ENCODE measurements at regions not wholly inside any gene's neighbourhood (a gene's known extent, or its start where the extent isn't known, plus 50 kb on each side); places are given as distances from the start of the nearest gene placed in this dataset.
"Not testable (repeated sequence)": the region's sequence is repeated elsewhere in the genome, so short reads cannot be mapped to it uniquely, and the experiment has no call there.

- H3K27ac Mint-ChIP-seq = no peak overlapping the region
- H3K4me3 Mint-ChIP-seq = no peak overlapping the region
- no peak for TF ChIP-seq EZH2phosphoT487 (IDR thresholded peaks at IDR 0.05; ENCODE audit: unreplicated experiment)
- TF ChIP-seq REST (IDR thresholded peaks at IDR 0.05; ENCODE audit: unreplicated experiment) = no peak
- TF ChIP-seq ZNF114 (CRISPR knock-in tag; IDR thresholded peaks at IDR 0.05) = no peak
- TF ChIP-seq EZH2 (IDR thresholded peaks at IDR 0.05; ENCODE audit: low read depth, unreplicated experiment) = no peak
- no peak for TF ChIP-seq STAT1 (IDR thresholded peaks at IDR 0.05; ENCODE audit: unreplicated experiment)
- TF ChIP-seq ZNF462 (CRISPR knock-in tag; IDR thresholded peaks at IDR 0.05) = no peak
- TF ChIP-seq JUNB (IDR thresholded peaks at IDR 0.05; ENCODE audit: unreplicated experiment) = no peak
- Histone ChIP-seq H3K4me3 (no peak overlapping the region), H3K79me2 (replicated peaks; ENCODE audit: insufficient read depth) (no peaks in the 10 kb centered on the region), H3F3A (replicated peaks; ENCODE audit: low read depth) (no peaks in the 10 kb centered on the region), H2AFZ (no peak overlapping the region), H3K27me3 (ENCODE audit: insufficient read depth) (no peaks in the 10 kb centered on the region), H3K27ac (ENCODE audit: low read depth) (no peak overlapping the region), H3K4me2 (no peak overlapping the region), H4K20me1 (replicated peaks; ENCODE audit: insufficient read depth) (no peaks in the 10 kb centered on the region), H3K4me1 (ENCODE audit: insufficient read depth) (no peaks in the 10 kb centered on the region), H3K36me3 (ENCODE audit: insufficient read depth) (no peaks in the 10 kb centered on the region; the same call in 1 of the 2 replicates), H3K9me2 (ENCODE audit: insufficient read depth) (no peaks in the 10 kb centered on the region)
- peaks cover 90% of the 10 kb centered on the region for H3K9me3 Mint-ChIP-seq
- ATAC-seq (no peak), DNase-seq (ENCODE audit: low spot score) (no peak)
- no peaks in the 10 kb centered on the region for H3K4me1 Mint-ChIP-seq
- H3K27me3 Mint-ChIP-seq (ENCODE audit: insufficient read depth, low read depth, poor library complexity) = no peaks in the 10 kb centered on the region
- peaks cover 26% of the 10 kb centered on the region for H3K36me3 Mint-ChIP-seq (ENCODE audit: low read depth)
These were observed 372.7 kb downstream of the CBLN4 start for GRCh38 chr20:55632592-55632991.

- H3F3A ChIP-seq (replicated peaks; ENCODE audit: low read depth); H3K27me3 Mint-ChIP-seq (ENCODE audit: insufficient read depth, low read depth, poor library complexity); H3K4me1 ChIP-seq (ENCODE audit: insufficient read depth); DNase-seq (ENCODE audit: low spot score); H3K4me1 Mint-ChIP-seq; H3K4me2 ChIP-seq; H3K9me2 ChIP-seq (ENCODE audit: insufficient read depth); H3K27me3 ChIP-seq (ENCODE audit: insufficient read depth); H4K20me1 ChIP-seq (replicated peaks; ENCODE audit: insufficient read depth); H3K4me3 Mint-ChIP-seq; H2AFZ ChIP-seq; H3K4me3 ChIP-seq; ATAC-seq; H3K27ac Mint-ChIP-seq; H3K27ac ChIP-seq (ENCODE audit: low read depth); H3K79me2 ChIP-seq (replicated peaks; ENCODE audit: insufficient read depth); H3K36me3 ChIP-seq (ENCODE audit: insufficient read depth): not testable (repeated sequence)
- Mint-ChIP-seq H3K9me3 (peaks cover 73% of the 10 kb centered on the region), H3K36me3 (ENCODE audit: low read depth) (peaks cover 14% of the 10 kb centered on the region)
These were observed 376.2 kb downstream of the CBLN4 start for GRCh38 chr20:55629143-55629542.

Measured in GM23338 (cell line).